Endodermal cell (in vitro differentiated cells): ENCODE measurements at regions not wholly inside any gene's neighbourhood (a gene's known extent, or its start where the extent isn't known, plus 50 kb on each side); places are given as distances from the start of the nearest gene placed in this dataset.

Experiments
- DNase-seq: peaks from one replicate; pipeline ENCODE4 v3.0.0-alpha.2; 2017
- H3K27ac ChIP-seq: 2 replicates; pipeline ENCODE4 v1.5.1; 2013; ENCODE audit warnings: mild to moderate bottlenecking, low read depth, low read length, moderate library complexity
- H3K27me3 ChIP-seq: 2 replicates; pipeline ENCODE4 v1.6.1; 2013; ENCODE audit warnings: mild to moderate bottlenecking, low read length, moderate library complexity; ENCODE audit not compliant: insufficient read depth, control insufficient read depth, poor library complexity, severe bottlenecking
- H3K36me3 ChIP-seq: 2 replicates; pipeline ENCODE4 v1.7.0; 2013; ENCODE audit warnings: mild to moderate bottlenecking, low read length, moderate library complexity; ENCODE audit not compliant: control insufficient read depth, insufficient read depth
- H3K4me1 ChIP-seq: one replicate; pipeline ENCODE4 v1.7.0; 2013; ENCODE audit warnings: low read length; ENCODE audit not compliant: control insufficient read depth, insufficient read depth
- H3K4me3 ChIP-seq: 2 replicates; pipeline ENCODE4 v1.5.1; 2013; ENCODE audit warnings: mild to moderate bottlenecking, low read length, moderate library complexity
- H3K9ac ChIP-seq: 2 replicates; pipeline ENCODE4 v1.6.1; 2013; ENCODE audit warnings: mild to moderate bottlenecking, low read length, moderate library complexity; ENCODE audit not compliant: poor library complexity, severe bottlenecking; ENCODE audit errors: extremely low read depth
- H3K9me3 ChIP-seq: 2 replicates; pipeline ENCODE4 v1.6.1; 2013; ENCODE audit warnings: mild to moderate bottlenecking, low read length, moderate library complexity; ENCODE audit not compliant: control insufficient read depth
- H3K27ac Mint-ChIP-seq: 2 replicates; pipeline ENCODE4 v1.8.0; 2020; ENCODE audit warnings: mixed read lengths
- H3K27me3 Mint-ChIP-seq: 2 replicates; pipeline ENCODE4 v1.8.0; 2021; ENCODE audit warnings: mild to moderate bottlenecking, mixed read lengths; ENCODE audit not compliant: insufficient read depth
- H3K36me3 Mint-ChIP-seq: 2 replicates; pipeline ENCODE4 v1.8.0; 2020; ENCODE audit warnings: low read depth, mixed read lengths
- H3K4me1 Mint-ChIP-seq: 2 replicates; pipeline ENCODE4 v1.8.0; 2020; ENCODE audit warnings: mixed read lengths
- H3K4me3 Mint-ChIP-seq: 2 replicates; pipeline ENCODE4 v1.8.0; 2020; ENCODE audit warnings: mild to moderate bottlenecking, moderate library complexity, mixed read lengths
- H3K9me3 Mint-ChIP-seq: 2 replicates; pipeline ENCODE4 v1.8.0; 2020; ENCODE audit warnings: mild to moderate bottlenecking, mixed read lengths
- CTCF ChIP-seq: fragments of 200-600 bp; sonication (generic); conservative IDR thresholded peaks from 2 replicates; pipeline ENCODE4 v1.5.0; 2021; ENCODE audit warnings: antibody characterized with exemption, mild to moderate bottlenecking
- WGBS, 2 experiments: methylation state at CpG; one replicate each; pipeline versions ENCODE4 v1.1.5 to v1.1.7; 2013; ENCODE audit warnings: missing lambda C conversion rate in 2 of 2, mixed read lengths in 1 of 2; ENCODE audit not compliant: insufficient coverage in 1 of 2, insufficient read length in 1 of 2; 5-methylcytosine and 5-hydroxymethylcytosine counted together

- Histone ChIP-seq H3K36me3 (no peaks in the 10 kb centered on the region), H3K9ac (no peak overlapping the region), H3K9me3 (no peaks in the 10 kb centered on the region), H3K27me3 (peaks cover 5% of the 10 kb centered on the region), H3K27ac (no peak overlapping the region), H3K4me1 (peaks cover 17% of the 10 kb centered on the region), H3K4me3 (no peak overlapping the region)
- WGBS, 2 experiments: 95 to 97% methylated on average over 6 to 8 of the region's 8 CpGs
- no peak for TF ChIP-seq CTCF
- Mint-ChIP-seq H3K4me3 (no peak overlapping the region), H3K4me1 (peaks cover 26% of the 10 kb centered on the region), H3K27ac (no peak overlapping the region), H3K9me3 (no peaks in the 10 kb centered on the region), H3K36me3 (no peaks in the 10 kb centered on the region), H3K27me3 (peaks cover 39% of the 10 kb centered on the region)
- DNase-seq: peak; percentile 38
Measured at GRCh38 chr15:70342554-70343548, 245.1 kb upstream of the TLE3 start.

- Mint-ChIP-seq H3K4me1 (peaks cover 26% of the 10 kb centered on the region), H3K36me3 (no peaks in the 10 kb centered on the region), H3K9me3 (no peaks in the 10 kb centered on the region), H3K27ac (no peak overlapping the region), H3K27me3 (peaks cover 36% of the 10 kb centered on the region), H3K4me3 (no peak overlapping the region)
- TF ChIP-seq CTCF: no peak
- Histone ChIP-seq H3K4me3 (no peak overlapping the region), H3K27ac (no peak overlapping the region), H3K9ac (no peak overlapping the region), H3K4me1 (peaks cover 17% of the 10 kb centered on the region), H3K9me3 (no peaks in the 10 kb centered on the region), H3K36me3 (no peaks in the 10 kb centered on the region), H3K27me3 (peaks cover 5% of the 10 kb centered on the region)
- DNase-seq: no peak
- 92 to 100% methylated on average over 1 to 7 of the region's 7 CpGs for WGBS, 2 experiments
Measured at GRCh38 chr15:70342141-70342540, 244.4 kb upstream of the TLE3 start.

GRCh38 chr15:70341566-70341965 is 243.8 kb upstream of the TLE3 start:
- no peak overlapping the region for H3K4me3 Mint-ChIP-seq
- no peak overlapping the region for H3K9ac ChIP-seq
- H3K9me3 ChIP-seq: no peaks in the 10 kb centered on the region
- no peak overlapping the region for H3K27ac ChIP-seq
- peaks cover 5% of the 10 kb centered on the region for H3K27me3 ChIP-seq
- no peaks in the 10 kb centered on the region for H3K9me3 Mint-ChIP-seq
- no peak for TF ChIP-seq CTCF
- peaks cover 39% of the 10 kb centered on the region for H3K27me3 Mint-ChIP-seq
- H3K4me3 ChIP-seq: no peak overlapping the region
- DNase-seq: peak; percentile 52
- 82 to 84% methylated on average over 4 to 5 of the region's 5 CpGs for WGBS, 2 experiments
- H3K27ac Mint-ChIP-seq: no peak overlapping the region
- peaks cover 17% of the 10 kb centered on the region for H3K4me1 ChIP-seq
- H3K36me3 Mint-ChIP-seq: no peaks in the 10 kb centered on the region
- peaks cover 26% of the 10 kb centered on the region for H3K4me1 Mint-ChIP-seq
- H3K36me3 ChIP-seq: no peaks in the 10 kb centered on the region
